ENCODE measurements at regions not wholly inside any gene's neighbourhood (a gene's known extent, or its start where the extent isn't known, plus 50 kb on each side); places are given as distances from the start of the nearest gene placed in this dataset.

- in situ Hi-C loops (cut with MboI; ENCODE audit: low sequenced_read_pairs): no loop called here
Observed at GRCh38 chr5:175116466-175117048, 327.4 kb downstream of the DRD1 start.

DNA sequence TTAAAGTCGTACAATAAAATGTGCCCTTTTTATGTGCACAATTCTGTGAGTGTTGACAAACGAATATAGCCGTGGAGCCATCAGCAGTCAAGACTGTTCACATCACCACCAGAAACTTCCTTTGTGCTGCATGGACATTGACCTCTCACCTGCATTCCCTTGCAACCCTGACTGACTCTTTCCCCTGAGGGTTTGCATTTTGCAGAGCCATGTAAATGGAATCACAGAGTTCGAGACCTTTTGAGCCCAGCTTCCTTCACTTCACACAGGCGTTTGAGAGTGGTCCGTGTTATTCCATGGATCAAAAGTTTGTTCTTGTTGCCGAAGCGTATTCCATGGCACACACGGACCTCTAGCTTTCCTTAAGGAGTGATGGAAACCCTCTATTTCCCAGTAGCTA, 328.2 kb downstream of the DRD1 start:
- in situ Hi-C loops (cut with MboI; ENCODE audit: low sequenced_read_pairs): no loop called here

DNA sequence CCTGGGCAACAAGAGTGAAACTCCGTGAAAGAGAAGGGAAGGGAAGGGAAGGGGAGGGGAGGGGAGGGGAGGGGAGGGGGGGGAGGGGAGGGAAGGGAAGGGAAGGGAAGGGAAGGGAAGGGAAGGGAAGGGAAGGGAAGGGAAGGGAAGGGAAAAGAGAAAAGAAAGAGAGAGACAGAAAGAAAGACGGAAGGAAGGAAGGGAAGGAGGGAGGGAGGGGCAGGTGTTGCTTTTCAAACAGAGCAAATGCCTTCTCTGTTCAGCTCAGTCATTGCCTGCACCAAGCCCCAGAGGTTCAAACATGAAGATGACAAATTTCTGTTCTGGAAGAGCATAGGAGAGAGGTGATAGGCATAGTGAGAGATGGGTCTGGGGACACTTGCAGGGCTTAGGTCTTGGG, 330.0 kb downstream of the DRD1 start:
- in situ Hi-C loops (cut with MboI; ENCODE audit: low sequenced_read_pairs): no loop called here

DNA sequence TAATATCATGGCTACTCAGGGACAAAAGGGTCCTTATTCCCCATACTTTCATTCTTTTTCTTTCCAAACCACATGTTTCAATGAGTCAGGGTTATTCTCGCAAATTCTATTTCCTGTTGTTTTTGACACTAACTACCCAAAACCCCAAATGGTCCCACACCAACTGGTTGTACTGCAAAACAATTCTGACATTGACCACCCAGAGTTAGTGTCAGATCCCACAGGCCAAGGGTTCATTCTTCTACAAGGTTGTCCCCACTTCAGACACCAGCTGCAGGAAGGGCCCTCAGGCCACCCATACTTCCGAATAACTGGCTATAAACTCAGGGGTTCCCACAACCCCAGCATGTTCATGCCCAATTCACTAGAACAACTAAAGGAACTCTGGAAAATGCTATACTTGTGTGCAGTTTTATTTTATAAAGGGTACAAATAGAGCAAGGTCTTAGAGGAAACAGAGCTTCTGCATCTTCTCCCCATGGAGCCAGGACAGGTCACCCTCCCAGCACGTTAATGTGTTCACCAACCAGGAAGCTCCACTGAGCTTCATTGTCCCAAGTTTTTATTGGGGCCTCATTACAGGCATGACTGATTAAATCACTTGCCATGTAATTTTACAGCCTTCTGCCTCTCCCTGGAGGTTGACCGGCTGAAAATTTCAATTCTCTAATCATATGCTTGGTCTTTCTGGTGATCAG, 334.8 kb downstream of the DRD1 start:
- in situ Hi-C loops (cut with MboI; ENCODE audit: low sequenced_read_pairs): no loop called here

DNA sequence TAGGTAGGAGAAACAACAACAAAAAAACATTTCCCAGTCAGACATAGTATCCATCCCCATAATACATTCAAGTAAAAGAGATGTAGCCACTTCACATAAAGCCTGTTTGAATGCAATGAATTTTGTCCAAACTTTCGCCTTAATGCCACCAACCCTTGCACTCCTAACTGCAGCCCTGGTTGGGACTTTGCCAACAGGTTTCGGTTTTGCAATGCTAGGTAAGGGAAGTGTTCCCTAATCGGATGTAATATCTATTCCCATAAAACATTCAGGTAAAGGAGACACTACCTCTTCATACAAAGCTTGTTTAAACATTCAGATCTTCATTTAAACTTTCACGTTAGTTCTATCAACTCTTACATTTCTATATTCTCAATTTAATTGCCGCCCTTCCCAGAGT, 336.1 kb downstream of the DRD1 start:
- in situ Hi-C loops (cut with MboI; ENCODE audit: low sequenced_read_pairs): no loop called here

GRCh38 chr5:175107028-175107588, 336.9 kb downstream of the DRD1 start:
- in situ Hi-C loops (cut with MboI; ENCODE audit: low sequenced_read_pairs): no loop called here

DNA sequence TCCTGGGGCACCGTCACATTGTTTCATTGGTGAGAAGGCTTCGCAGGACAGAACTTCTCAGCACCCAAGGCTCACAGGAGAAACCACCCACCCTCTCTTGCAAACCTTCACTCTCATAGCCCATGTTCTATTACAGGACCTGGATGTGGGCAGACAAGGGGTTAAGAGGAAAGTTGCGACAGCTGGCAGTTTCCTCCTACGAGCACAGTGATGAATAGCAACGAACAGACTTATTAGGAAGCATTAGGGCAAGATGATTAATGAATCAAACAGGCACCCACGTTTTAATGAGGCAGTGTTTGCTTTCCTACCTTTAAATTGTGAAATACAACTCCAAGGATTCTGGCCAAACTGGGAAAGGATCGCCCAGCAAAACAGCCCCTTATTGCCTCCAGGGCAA, 339.3 kb downstream of the DRD1 start:
- in situ Hi-C loops (cut with MboI; ENCODE audit: low sequenced_read_pairs): no loop called here

- in situ Hi-C loops (cut with MboI; ENCODE audit: low sequenced_read_pairs): no loop called here
Observed at GRCh38 chr5:175103746-175104145, 340.2 kb downstream of the DRD1 start.

- in situ Hi-C loops (cut with MboI; ENCODE audit: low sequenced_read_pairs): no loop called here
Observed at GRCh38 chr5:175102717-175103116, 341.3 kb downstream of the DRD1 start.

- in situ Hi-C loops (cut with MboI; ENCODE audit: low sequenced_read_pairs): no loop called here
Observed at GRCh38 chr5:175098301-175098700, 345.7 kb downstream of the DRD1 start.

DNA sequence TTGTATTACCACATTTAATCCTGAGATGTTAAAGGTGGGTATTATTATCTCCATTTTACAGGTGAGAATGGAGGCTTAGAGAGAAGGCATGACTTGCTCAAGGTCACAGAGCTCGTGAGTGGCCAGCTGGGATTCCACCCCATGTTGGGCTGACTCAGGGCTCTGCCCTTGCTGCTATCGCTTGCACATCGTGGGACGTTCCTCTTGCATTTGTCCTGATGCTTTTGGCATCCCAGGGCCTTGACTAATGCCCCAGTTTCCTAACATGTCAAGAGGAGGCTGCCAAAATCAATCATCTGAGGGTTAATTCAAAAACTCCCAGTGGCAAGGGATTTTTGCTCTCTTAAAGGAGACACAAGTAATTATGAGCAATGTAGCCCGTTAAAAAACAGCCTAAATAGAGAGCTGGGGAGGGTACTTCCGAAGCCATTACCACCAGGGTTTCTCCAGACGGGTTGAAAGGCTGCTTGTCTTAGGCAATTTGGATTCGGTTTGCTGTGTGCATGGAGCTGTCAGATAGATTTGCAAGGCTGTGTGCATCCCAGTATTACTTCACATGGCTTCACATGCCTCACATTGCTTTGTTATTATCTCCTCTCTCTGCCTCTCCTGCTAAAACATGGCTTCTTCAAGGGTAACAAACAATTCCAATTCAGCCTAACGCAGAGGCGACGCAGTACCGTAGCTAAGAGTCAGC, 347.4 kb downstream of the DRD1 start:
- in situ Hi-C loops (cut with MboI; ENCODE audit: low sequenced_read_pairs): no loop called here

DNA sequence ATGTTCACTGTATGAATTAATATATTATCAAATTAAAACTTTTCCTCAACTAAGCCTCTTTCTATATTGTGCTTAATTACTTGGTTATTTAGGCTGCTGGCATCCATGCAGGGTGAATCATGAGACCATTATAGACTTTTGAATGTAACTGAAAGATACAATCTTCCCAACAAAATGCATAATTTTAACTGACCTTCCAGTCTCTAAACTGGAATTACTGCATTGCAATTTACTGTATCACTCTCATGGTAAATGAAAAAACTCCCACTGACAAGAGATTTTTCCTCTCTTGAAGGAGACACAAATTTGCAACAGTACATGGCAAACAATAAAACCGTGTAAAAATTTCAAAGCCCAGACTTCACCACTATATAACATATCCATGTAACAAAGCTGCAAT, 349.5 kb downstream of the DRD1 start:
- in situ Hi-C loops (cut with MboI; ENCODE audit: low sequenced_read_pairs): no loop called here

GRCh38 chr5:175092691-175093090, 351.3 kb downstream of the DRD1 start:
- in situ Hi-C loops (cut with MboI; ENCODE audit: low sequenced_read_pairs): no loop called here

GRCh38 chr5:175088963-175089362, 355.0 kb downstream of the DRD1 start:
- in situ Hi-C loops (cut with MboI; ENCODE audit: low sequenced_read_pairs): no loop called here

DNA sequence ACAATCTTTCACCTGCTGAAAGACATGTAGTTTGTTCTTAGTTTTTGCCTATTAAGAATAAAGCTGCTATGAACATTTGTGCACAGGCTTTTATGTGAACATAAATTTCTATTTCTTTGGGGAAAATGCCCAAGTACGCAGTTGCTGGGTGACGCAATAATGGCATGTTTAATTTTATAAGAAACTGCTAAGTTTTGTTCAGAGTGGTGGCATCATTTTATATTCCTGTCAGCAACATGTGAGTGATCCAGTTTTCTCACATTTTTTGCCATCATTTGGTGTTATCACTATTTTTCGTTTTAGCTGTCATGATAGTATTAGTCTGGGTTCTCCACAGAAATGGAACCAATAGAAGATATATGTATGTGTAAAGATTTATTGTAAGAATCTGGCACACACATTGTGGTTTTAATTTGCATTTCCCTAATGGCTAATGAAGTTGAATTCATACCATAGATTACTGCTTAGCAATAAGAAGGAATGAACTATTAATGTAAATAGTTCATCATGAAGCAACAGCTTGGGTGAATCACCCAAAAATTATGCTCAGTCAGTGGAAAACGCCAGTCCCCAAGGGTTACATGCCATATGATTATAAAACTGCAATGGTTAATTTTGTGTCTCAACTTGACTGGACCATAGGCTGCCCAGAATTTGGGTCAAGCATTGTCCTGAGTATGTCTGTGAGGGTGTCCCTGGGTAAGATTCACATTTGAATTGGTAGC, 358.6 kb downstream of the MSX2 start:
- in situ Hi-C loops (cut with MboI; ENCODE audit: low sequenced_read_pairs): no loop called here

DNA sequence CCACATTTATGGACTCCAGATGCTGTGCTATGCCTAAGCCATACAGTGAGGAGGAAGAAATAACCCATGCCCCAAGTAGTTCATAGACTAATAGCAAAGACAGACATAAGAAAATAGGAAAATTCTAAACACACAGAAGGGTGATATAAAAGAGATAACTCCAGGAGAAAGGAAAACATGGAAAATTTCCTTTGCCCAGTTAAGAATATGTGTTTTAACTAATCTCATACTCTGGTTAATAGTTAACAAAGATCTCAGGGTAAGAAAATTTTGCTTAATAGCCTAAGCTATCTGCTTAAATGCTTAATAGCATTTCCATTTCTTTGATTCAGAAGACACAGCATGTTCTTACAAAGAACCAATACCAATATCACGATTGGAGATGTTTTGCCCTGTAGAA, 358.0 kb downstream of the MSX2 start:
- in situ Hi-C loops (cut with MboI; ENCODE audit: low sequenced_read_pairs): no loop called here

GRCh38 chr5:175079707-175080106, 355.3 kb downstream of the MSX2 start:
- in situ Hi-C loops (cut with MboI; ENCODE audit: low sequenced_read_pairs): no loop called here

GRCh38 chr5:175070283-175070682, 345.9 kb downstream of the MSX2 start:
- in situ Hi-C loops (cut with MboI; ENCODE audit: low sequenced_read_pairs): no loop called here

- in situ Hi-C loops (cut with MboI; ENCODE audit: low sequenced_read_pairs): no loop called here
Observed at GRCh38 chr5:175060257-175060656, 335.9 kb downstream of the MSX2 start.

DNA sequence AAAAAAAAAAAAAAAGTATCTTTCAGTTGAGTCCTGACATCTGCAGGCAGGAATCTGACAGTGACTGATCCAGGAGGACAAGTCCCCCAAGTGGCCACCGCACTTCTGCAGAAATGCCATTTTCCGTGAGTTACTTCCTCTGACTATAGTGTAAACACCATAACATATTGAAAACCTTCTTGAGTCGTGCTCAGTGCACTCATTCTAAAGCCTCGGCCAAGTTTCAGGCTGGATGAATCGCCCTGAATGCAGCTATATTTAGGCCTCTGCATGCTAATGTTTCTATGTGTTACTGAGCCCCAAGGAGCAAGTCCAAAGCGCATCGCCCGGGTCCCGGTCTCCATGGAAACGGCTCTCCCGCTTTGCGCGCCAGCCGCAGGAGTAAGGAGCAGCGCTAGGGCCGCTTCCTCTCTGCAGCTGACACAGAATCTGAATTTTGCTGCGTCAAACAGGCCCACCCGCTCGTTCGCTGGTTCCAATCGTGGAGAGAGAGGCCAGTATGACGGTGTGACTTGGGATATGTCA, 335.4 kb downstream of the MSX2 start:
- in situ Hi-C loops (cut with MboI; ENCODE audit: low sequenced_read_pairs): no loop called here

GRCh38 chr5:175056831-175057230, 332.4 kb downstream of the MSX2 start:
- in situ Hi-C loops (cut with MboI; ENCODE audit: low sequenced_read_pairs): no loop called here
